ENCODE measurements at regions not wholly inside any gene's neighbourhood (a gene's known extent, or its start where the extent isn't known, plus 50 kb on each side); places are given as distances from the start of the nearest gene placed in this dataset.

- TF ChIP-seq RARG (CRISPR knock-in tag; IDR thresholded peaks at IDR 0.05; ENCODE audit: low read depth) (no peak), CBX5 (CRISPR knock-in tag; IDR thresholded peaks at IDR 0.05; ENCODE audit: borderline replicate concordance) (no peak), EED (CRISPR knock-in tag; IDR thresholded peaks at IDR 0.05) (no peak), THAP7 (CRISPR knock-in tag; IDR thresholded peaks at IDR 0.05) (no peak), ZNF253 (CRISPR knock-in tag; IDR thresholded peaks at IDR 0.05; ENCODE audit: borderline replicate concordance) (no peak), NCOA1 (CRISPR knock-in tag; IDR thresholded peaks at IDR 0.05) (no peak), FOXP1 (IDR thresholded peaks at IDR 0.05) (no peak), FOXP1 (CRISPR knock-in tag; IDR thresholded peaks at IDR 0.05) (no peak), GATAD1 (CRISPR knock-in tag; IDR thresholded peaks at IDR 0.05) (no peak), ZNF136 (CRISPR knock-in tag; IDR thresholded peaks at IDR 0.05; ENCODE audit: low read depth) (no peak), MNT (IDR thresholded peaks at IDR 0.05) (no peak), TCF7L2 (IDR thresholded peaks at IDR 0.05; ENCODE audit: low read depth, low read length) (peak; percentile 52; the same call in 1 of the 2 replicates), ZNF687 (CRISPR knock-in tag; IDR thresholded peaks at IDR 0.05) (no peak), ZFP62 (CRISPR knock-in tag; IDR thresholded peaks at IDR 0.05) (no peak), ZNF256 (CRISPR knock-in tag; conservative IDR thresholded peaks at IDR 0.05) (no peak), MEF2D (CRISPR knock-in tag; IDR thresholded peaks at IDR 0.05) (no peak), FOXO1 (CRISPR knock-in tag; IDR thresholded peaks at IDR 0.05) (no peak), ZNF33B (CRISPR knock-in tag; IDR thresholded peaks at IDR 0.05) (no peak), RAD51 (IDR thresholded peaks at IDR 0.05; ENCODE audit: borderline replicate concordance) (no peak), TERF1 (CRISPR knock-in tag; IDR thresholded peaks at IDR 0.05) (no peak), MAX (IDR thresholded peaks at IDR 0.05) (no peak), MBNL3 (CRISPR knock-in tag; conservative IDR thresholded peaks at IDR 0.05) (no peak), RAD21 (CRISPR knock-in tag; IDR thresholded peaks at IDR 0.05) (no peak)
These were observed 332.3 kb downstream of the ETAA1 start (continued) for GRCh38 chr2:67729474-67729873.
